ENCODE measurements at regions not wholly inside any gene's neighbourhood (a gene's known extent, or its start where the extent isn't known, plus 50 kb on each side); places are given as distances from the start of the nearest gene placed in this dataset.

- no peak for TF ChIP-seq POLR2A (IDR thresholded peaks at IDR 0.05)
- no peak for TF ChIP-seq CTCF (IDR thresholded peaks at IDR 0.05)
Observed at GRCh38 chr2:240384711-240385450, 50.6 kb upstream of the GPC1 start.

All from heart left ventricle (tissue), 13 donors.